ENCODE measurements at regions not wholly inside any gene's neighbourhood (a gene's known extent, or its start where the extent isn't known, plus 50 kb on each side); places are given as distances from the start of the nearest gene placed in this dataset.

GRCh38 chrY:20447601-20448000 lies 128.0 kb upstream of the EIF1AY start:
- Histone ChIP-seq H2AFZ (ENCODE audit: low read length) (no peak overlapping the region), H3K4me3 (replicated peaks in 1 of 3; ENCODE audit: insufficient read depth in 1 of 3, low read depth in 2 of 3, low read length in 3 of 3) (no peak overlapping the region), H3K4me2 (ENCODE audit: low read depth, low read length) (no peak overlapping the region), H3K27ac (ENCODE audit: extremely low read length, insufficient read depth, low read length) (no peak overlapping the region), H3K79me2 (ENCODE audit: insufficient read depth, low read length) (no peaks in the 10 kb centered on the region), H3K9ac (ENCODE audit: insufficient read depth, low read depth, low read length) (no peak overlapping the region), H4K20me1 (ENCODE audit: insufficient read depth, low read length) (no peaks in the 10 kb centered on the region), H3K9me3 (ENCODE audit: low read length) (peaks cover 42% of the 10 kb centered on the region), H3K4me1 (ENCODE audit: insufficient read depth, low read length) (no peaks in the 10 kb centered on the region), H3K27me3 (ENCODE audit: control insufficient read depth in 1 of 2, insufficient read depth in 2 of 2, low read length in 2 of 2) (no peaks in the 10 kb centered on the region), H3K36me3 (replicated peaks in 1 of 2; ENCODE audit: control insufficient read depth in 1 of 2, insufficient read depth in 2 of 2, low read length in 2 of 2) (no peaks in the 10 kb centered on the region)
- ChIA-PET POLR2A (no interaction called here), CTCF (ENCODE audit: low intra/inter-chr PET ratio, low total read pairs) (no interaction called here)
- in situ Hi-C loops (cut with HindIII; ENCODE audit: extremely low pct_ligation_motif_present, low pct_unique_long_range_greater_than_20kb) (no loop called here), intact Hi-C loops (cut with micrococcal nuclease; ENCODE audit: unreplicated experiment) (no loop called here)
- TF ChIP-seq ZNF567 (CRISPR knock-in tag; IDR thresholded peaks at IDR 0.05; ENCODE audit: borderline replicate concordance) (no peak), BATF2 (CRISPR knock-in tag; IDR thresholded peaks at IDR 0.05) (no peak), GZF1 (CRISPR knock-in tag; IDR thresholded peaks at IDR 0.05) (no peak), MYNN (CRISPR knock-in tag; IDR thresholded peaks at IDR 0.05; ENCODE audit: low read depth) (no peak), ZMAT5 (CRISPR knock-in tag; IDR thresholded peaks at IDR 0.05; ENCODE audit: borderline replicate concordance, low read depth) (no peak), MEF2D (CRISPR knock-in tag; IDR thresholded peaks at IDR 0.05) (no peak), TCF12 (IDR thresholded peaks at IDR 0.05) (no peak), TCF12 (CRISPR knock-in tag; IDR thresholded peaks at IDR 0.05) (no peak), KLF15 (CRISPR knock-in tag; IDR thresholded peaks at IDR 0.05; ENCODE audit: borderline replicate concordance) (no peak), ZNF407 (CRISPR knock-in tag; IDR thresholded peaks at IDR 0.05; ENCODE audit: not compliant biosample characterization) (no peak)
- FAIRE-seq (no peak), DNase-seq (ENCODE audit: low spot score) (no peak), ATAC-seq (no peak)
- no TSS peak for BruUV-seq (replicated peaks)
- WGBS (ENCODE audit: low lambda C conversion rate) = 0% methylated on average over 1 of the region's 2 CpGs

Measured in HepG2 (cell line).